ENCODE measurements at regions not wholly inside any gene's neighbourhood (a gene's known extent, or its start where the extent isn't known, plus 50 kb on each side); places are given as distances from the start of the nearest gene placed in this dataset.
"Not testable (repeated sequence)": the region's sequence is repeated elsewhere in the genome, so short reads cannot be mapped to it uniquely, and the experiment has no call there.

- TF ChIP-seq EZH2phosphoT487 (IDR thresholded peaks at IDR 0.05; ENCODE audit: insufficient read depth, low read depth); EZH2 (IDR thresholded peaks at IDR 0.05; ENCODE audit: insufficient read depth, poor library complexity, severe bottlenecking): not testable (repeated sequence)
These were observed 126.4 kb downstream of the RBM46 start for GRCh38 chr4:154907345-154908045.
